SK-N-SH treated with all-trans-retinoic acid at 6 μM for 48 hours (cell line): ENCODE measurements at regions not wholly inside any gene's neighbourhood (a gene's known extent, or its start where the extent isn't known, plus 50 kb on each side); places are given as distances from the start of the nearest gene placed in this dataset.
"Not testable (repeated sequence)": the region's sequence is repeated elsewhere in the genome, so short reads cannot be mapped to it uniquely, and the experiment has no call there.

Experiments used
- ATAC-seq: fragments of 200-7000 bp; cut with Tn5 transposase; 3 replicates; pipeline ENCODE4 v1.9.1; 2020; ENCODE audit warnings: mild to moderate bottlenecking, moderate library complexity
- ARNTL ChIP-seq: fragments of 450-650 bp; formaldehyde crosslinking; IDR thresholded peaks from 2 replicates; pipeline ENCODE4 v1.5.0; 2020; ENCODE audit warnings: low read depth, mild to moderate bottlenecking, moderate library complexity, borderline replicate concordance
- GLIS3 ChIP-seq: fragments of 250-450 bp; sonication (Bioruptor Pico); IDR thresholded peaks from 2 replicates; pipeline ENCODE4 v1.5.0; 2020; ENCODE audit warnings: mild to moderate bottlenecking, moderate library complexity
- ISL1 ChIP-seq: fragments of 250-450 bp; sonication (Bioruptor Pico); IDR thresholded peaks from 2 replicates; pipeline ENCODE4 v2.1.2; 2022; ENCODE audit warnings: mild to moderate bottlenecking, moderate library complexity
- OSR1 ChIP-seq: fragments of 250-450 bp; sonication (Bioruptor Pico); IDR thresholded peaks from 2 replicates; pipeline ENCODE4 v1.8.0; 2022; ENCODE audit warnings: moderate library complexity, mild to moderate bottlenecking, inconsistent platforms
- RARB ChIP-seq: fragments of 250-450 bp; sonication (Bioruptor Pico); IDR thresholded peaks from 2 replicates; pipeline ENCODE4 v1.8.0; 2021; ENCODE audit warnings: mild to moderate bottlenecking, moderate library complexity
- SNAI2 ChIP-seq: fragments of 250-450 bp; sonication (Bioruptor Pico); IDR thresholded peaks from 2 replicates; pipeline ENCODE4 v1.5.0; 2020; ENCODE audit warnings: mild to moderate bottlenecking, moderate library complexity
- TCF4 ChIP-seq: fragments of 250-450 bp; sonication (Bioruptor Pico); IDR thresholded peaks from 2 replicates; pipeline ENCODE4 v1.8.0; 2021; ENCODE audit warnings: mild to moderate bottlenecking, moderate library complexity, borderline replicate concordance
- ZFP30 ChIP-seq: fragments of 450-650 bp; formaldehyde crosslinking; IDR thresholded peaks from 2 replicates; pipeline ENCODE4 v1.5.0; 2022; ENCODE audit warnings: mild to moderate bottlenecking, moderate library complexity
- ZNF565 ChIP-seq: fragments of 450-650 bp; formaldehyde crosslinking; conservative IDR thresholded peaks from 2 replicates; pipeline ENCODE4 v1.5.0; 2020; ENCODE audit warnings: low read depth, mild to moderate bottlenecking, moderate library complexity
- ZNF70 ChIP-seq: fragments of 450-650 bp; formaldehyde crosslinking; IDR thresholded peaks from 2 replicates; pipeline ENCODE4 v1.5.0; 2020; ENCODE audit warnings: mild to moderate bottlenecking, moderate library complexity
- ZNF8 ChIP-seq: fragments of 450-650 bp; formaldehyde crosslinking; IDR thresholded peaks from 2 replicates; pipeline ENCODE4 v1.5.0; 2020; ENCODE audit warnings: mild to moderate bottlenecking, moderate library complexity
- TF ChIP-seq, protein P1 (sequence below): fragments of 250-450 bp; sonication (Bioruptor Pico); IDR thresholded peaks from 2 replicates; pipeline ENCODE4 v1.8.0; 2021; ENCODE audit warnings: low read depth, mild to moderate bottlenecking, moderate library complexity, borderline replicate concordance
- TF ChIP-seq, protein P2 (sequence below): fragments of 250-450 bp; sonication (Bioruptor Pico); IDR thresholded peaks from 2 replicates; pipeline ENCODE4 v1.5.0; 2020; ENCODE audit warnings: mild to moderate bottlenecking, moderate library complexity
- TF ChIP-seq, protein P3 (sequence below): fragments of 250-450 bp; sonication (Bioruptor Pico); IDR thresholded peaks from 2 replicates; pipeline ENCODE4 v1.5.1; 2021; ENCODE audit warnings: mild to moderate bottlenecking, moderate library complexity

DNA sequence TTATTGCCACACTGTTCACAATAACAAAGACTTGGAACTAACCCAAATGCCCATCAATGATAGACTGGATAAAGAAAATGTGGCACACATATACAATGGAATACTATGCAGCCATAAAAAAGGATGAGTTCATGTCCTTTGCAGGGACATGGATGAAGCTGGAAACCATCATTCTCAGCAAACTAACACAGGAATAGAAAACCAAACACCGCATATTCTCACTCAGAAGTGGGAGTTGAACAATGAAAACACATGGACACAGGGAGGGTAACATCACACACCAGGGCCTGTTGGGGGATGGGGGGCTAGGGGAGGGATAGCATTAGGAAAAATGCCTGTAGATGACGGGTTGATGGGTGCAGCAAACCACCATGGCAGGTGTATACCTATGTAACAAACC lies 76.5 kb upstream of the SLC35F3 start:
- not testable (repeated sequence) for ATAC-seq

DNA sequence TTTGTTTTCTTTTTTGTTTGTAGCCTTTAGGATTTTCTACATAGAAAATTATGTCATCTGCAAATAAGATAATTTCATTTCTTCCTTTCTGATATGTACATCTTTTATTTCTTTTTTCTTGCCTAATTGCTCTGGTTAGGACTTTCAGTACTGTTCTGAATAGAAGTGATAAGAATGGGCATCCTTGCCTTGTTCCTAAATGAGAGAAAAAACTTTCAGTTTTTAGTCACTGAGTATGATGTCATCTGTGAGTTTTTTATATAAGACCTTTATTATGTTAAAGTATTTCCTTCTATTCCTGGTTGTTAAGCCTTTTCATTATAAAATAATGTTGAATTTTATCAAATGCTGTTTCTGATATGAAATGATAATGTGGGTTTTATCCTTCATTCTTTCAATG lies 76.0 kb upstream of the SLC35F3 start:
- no peak for ATAC-seq
- TF ChIP-seq RARB (no peak), OSR1 (CRISPR knock-in tag) (no peak), ZNF565 (CRISPR knock-in tag) (no peak), GLIS3 (CRISPR knock-in tag) (no peak), ZFP30 (CRISPR knock-in tag) (no peak), SNAI2 (CRISPR knock-in tag) (no peak), TCF4 (CRISPR knock-in tag) (no peak), ISL1 (CRISPR knock-in tag) (no peak)
- TF ChIP-seq, protein P1, sequence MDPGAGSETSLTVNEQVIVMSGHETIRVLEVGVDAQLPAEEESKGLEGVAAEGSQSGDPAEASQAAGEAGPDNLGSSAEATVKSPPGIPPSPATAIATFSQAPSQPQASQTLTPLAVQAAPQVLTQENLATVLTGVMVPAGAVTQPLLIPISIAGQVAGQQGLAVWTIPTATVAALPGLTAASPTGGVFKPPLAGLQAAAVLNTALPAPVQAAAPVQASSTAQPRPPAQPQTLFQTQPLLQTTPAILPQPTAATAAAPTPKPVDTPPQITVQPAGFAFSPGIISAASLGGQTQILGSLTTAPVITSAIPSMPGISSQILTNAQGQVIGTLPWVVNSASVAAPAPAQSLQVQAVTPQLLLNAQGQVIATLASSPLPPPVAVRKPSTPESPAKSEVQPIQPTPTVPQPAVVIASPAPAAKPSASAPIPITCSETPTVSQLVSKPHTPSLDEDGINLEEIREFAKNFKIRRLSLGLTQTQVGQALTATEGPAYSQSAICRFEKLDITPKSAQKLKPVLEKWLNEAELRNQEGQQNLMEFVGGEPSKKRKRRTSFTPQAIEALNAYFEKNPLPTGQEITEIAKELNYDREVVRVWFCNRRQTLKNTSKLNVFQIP: no peak
- TF ChIP-seq, protein P2, sequence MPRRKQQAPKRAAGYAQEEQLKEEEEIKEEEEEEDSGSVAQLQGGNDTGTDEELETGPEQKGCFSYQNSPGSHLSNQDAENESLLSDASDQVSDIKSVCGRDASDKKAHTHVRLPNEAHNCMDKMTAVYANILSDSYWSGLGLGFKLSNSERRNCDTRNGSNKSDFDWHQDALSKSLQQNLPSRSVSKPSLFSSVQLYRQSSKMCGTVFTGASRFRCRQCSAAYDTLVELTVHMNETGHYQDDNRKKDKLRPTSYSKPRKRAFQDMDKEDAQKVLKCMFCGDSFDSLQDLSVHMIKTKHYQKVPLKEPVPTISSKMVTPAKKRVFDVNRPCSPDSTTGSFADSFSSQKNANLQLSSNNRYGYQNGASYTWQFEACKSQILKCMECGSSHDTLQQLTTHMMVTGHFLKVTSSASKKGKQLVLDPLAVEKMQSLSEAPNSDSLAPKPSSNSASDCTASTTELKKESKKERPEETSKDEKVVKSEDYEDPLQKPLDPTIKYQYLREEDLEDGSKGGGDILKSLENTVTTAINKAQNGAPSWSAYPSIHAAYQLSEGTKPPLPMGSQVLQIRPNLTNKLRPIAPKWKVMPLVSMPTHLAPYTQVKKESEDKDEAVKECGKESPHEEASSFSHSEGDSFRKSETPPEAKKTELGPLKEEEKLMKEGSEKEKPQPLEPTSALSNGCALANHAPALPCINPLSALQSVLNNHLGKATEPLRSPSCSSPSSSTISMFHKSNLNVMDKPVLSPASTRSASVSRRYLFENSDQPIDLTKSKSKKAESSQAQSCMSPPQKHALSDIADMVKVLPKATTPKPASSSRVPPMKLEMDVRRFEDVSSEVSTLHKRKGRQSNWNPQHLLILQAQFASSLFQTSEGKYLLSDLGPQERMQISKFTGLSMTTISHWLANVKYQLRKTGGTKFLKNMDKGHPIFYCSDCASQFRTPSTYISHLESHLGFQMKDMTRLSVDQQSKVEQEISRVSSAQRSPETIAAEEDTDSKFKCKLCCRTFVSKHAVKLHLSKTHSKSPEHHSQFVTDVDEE: no peak

DNA sequence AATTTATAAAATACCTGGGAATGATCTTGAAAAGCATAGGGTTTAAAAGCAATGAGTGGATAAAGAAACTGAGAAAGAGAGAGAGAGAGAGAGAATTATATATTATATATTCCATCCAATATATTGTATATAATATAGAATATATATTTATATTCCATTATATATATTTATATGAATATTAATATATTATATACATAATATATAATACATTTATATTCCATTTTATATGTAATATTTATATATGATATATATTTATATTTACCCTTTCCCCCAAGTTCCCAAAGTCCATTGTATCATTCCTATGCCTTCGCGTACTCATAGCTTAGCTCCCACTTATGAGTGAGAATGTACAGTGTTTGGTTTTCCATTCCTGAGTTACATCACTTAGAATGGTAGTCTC lies 69.9 kb upstream of the SLC35F3 start:
- no peak for ATAC-seq
- TF ChIP-seq RARB (no peak), ZNF8 (CRISPR knock-in tag) (no peak), ARNTL (CRISPR knock-in tag) (no peak)
- TF ChIP-seq, protein P2: no peak

DNA sequence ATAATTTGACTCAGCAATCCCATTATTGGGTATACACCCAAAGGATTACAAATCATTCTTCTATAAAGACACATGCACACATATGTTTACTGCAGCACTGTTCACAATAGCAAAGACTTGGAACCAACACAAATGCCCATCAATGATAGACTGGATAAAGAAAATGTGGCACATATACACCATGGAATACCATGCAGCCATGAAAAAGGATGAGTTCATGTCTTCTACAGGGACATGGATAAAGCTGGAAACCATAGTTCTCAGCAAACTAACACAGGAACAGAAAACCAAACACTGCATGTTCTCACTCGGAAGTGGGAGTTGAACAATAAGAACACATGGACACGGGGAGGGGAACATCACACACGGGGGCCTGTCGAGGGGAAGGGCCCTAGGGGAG lies 66.3 kb upstream of the SLC35F3 start:
- ATAC-seq: not testable (repeated sequence)

DNA sequence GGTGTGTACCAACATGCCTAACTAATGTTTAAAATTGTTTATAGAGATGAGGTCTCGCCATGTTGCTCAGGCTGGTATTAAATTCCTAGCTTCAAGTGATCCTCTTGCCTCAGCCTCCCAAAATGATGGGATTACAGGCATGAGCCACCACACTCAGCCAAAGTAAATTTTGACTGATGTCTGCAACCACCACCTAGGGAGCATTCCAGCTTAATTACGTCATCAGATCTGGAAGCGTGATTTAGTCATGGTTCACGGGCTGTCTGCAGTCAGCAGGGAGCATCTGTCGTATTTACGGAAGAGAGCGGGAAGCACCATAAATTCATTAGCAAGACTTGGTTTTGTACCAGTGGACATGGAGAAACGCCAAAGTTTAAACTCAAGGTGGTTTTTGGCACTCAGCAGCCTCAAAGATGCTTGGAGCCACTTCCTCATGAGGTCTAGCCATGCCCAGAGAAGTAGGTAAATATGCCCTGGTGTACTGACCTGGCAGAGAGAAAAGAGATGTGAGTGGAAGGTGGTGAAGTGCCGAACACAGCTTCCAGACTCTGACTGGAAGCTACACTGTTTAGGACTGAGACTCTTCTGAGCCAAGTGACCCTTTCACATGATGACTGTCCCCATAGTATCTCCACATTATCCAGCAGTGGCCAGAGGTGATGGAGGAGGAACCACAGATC lies 60.8 kb upstream of the SLC35F3 start:
- no peak for ATAC-seq
- TF ChIP-seq, protein P2: no peak
- TF ChIP-seq, protein P3, sequence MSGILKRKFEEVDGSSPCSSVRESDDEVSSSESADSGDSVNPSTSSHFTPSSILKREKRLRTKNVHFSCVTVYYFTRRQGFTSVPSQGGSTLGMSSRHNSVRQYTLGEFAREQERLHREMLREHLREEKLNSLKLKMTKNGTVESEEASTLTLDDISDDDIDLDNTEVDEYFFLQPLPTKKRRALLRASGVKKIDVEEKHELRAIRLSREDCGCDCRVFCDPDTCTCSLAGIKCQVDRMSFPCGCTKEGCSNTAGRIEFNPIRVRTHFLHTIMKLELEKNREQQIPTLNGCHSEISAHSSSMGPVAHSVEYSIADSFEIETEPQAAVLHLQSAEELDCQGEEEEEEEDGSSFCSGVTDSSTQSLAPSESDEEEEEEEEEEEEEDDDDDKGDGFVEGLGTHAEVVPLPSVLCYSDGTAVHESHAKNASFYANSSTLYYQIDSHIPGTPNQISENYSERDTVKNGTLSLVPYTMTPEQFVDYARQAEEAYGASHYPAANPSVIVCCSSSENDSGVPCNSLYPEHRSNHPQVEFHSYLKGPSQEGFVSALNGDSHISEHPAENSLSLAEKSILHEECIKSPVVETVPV: no peak
- TF ChIP-seq ARNTL (CRISPR knock-in tag) (no peak), ZNF70 (CRISPR knock-in tag) (no peak)
- TF ChIP-seq, all 23 proteins: peak for 0
